ENCODE measurements at regions not wholly inside any gene's neighbourhood (a gene's known extent, or its start where the extent isn't known, plus 50 kb on each side); places are given as distances from the start of the nearest gene placed in this dataset.

DNA sequence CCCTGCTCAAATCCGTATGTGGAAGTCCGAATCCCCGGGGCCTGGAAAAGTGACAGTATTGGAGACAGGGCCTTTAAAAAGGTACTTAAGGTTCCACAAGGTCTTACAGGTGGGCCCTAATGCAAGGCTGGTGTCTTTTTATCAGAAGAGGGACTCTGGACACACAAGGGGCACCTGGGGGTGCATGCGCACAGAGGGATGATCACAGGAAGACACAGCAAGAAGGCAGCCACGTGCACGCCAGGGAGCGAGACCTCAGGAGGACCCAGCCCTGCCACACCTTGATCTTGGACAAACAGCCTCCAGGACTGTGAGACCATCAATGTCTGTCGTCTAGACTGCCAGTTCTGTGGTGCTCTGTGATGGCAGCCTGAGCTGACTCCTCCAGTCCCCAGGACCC is 96.5 kb downstream of the SHANK2 start:
- TF ChIP-seq, protein P1, sequence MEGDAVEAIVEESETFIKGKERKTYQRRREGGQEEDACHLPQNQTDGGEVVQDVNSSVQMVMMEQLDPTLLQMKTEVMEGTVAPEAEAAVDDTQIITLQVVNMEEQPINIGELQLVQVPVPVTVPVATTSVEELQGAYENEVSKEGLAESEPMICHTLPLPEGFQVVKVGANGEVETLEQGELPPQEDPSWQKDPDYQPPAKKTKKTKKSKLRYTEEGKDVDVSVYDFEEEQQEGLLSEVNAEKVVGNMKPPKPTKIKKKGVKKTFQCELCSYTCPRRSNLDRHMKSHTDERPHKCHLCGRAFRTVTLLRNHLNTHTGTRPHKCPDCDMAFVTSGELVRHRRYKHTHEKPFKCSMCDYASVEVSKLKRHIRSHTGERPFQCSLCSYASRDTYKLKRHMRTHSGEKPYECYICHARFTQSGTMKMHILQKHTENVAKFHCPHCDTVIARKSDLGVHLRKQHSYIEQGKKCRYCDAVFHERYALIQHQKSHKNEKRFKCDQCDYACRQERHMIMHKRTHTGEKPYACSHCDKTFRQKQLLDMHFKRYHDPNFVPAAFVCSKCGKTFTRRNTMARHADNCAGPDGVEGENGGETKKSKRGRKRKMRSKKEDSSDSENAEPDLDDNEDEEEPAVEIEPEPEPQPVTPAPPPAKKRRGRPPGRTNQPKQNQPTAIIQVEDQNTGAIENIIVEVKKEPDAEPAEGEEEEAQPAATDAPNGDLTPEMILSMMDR (IDR thresholded peaks at IDR 0.05), result no peak
- TF ChIP-seq ZFX (IDR thresholded peaks at IDR 0.05; ENCODE audit: borderline replicate concordance), result no peak

All from 22Rv1 (cell line).